HCT116 (cell line): ENCODE measurements at regions not wholly inside any gene's neighbourhood (a gene's known extent, or its start where the extent isn't known, plus 50 kb on each side); places are given as distances from the start of the nearest gene placed in this dataset.

Experiments
- ATAC-seq: fragments of 200-7000 bp; cut with Tn5 transposase; 2 replicates; pipeline ENCODE4 v1.9.1; 2020; ENCODE audit warnings: mild to moderate bottlenecking, moderate library complexity
- BruUV-seq: library from RNA; stranded (reverse); fragments of 400-500 nt; replicated peaks from 2 replicates; lab custom pipeline; 2021; lab: Mats Ljungman, UMichigan
- CTCF ChIA-PET: fragments of 300-600 bp; sonication (Branson Sonifier 250); formaldehyde crosslinking; loops from one replicate; lab custom pipeline; 2021; ENCODE audit warnings: antibody characterized with exemption; lab: Charles Lee
- POLR2A ChIA-PET: fragments of 300-600, 350-600 bp; sonication (Branson Sonifier 250); formaldehyde crosslinking; loops from one replicate; lab custom pipeline; 2021; ENCODE audit warnings: antibody characterized with exemption; lab: Charles Lee
- RAD21 ChIA-PET, 2 experiments: fragments of 300-600 bp; sonication (Branson Sonifier 250); formaldehyde crosslinking; loops; one replicate each; lab custom pipeline; 2023; ENCODE audit warnings: low total read pairs in 2 of 2; ENCODE audit not compliant: uncharacterized antibody in 2 of 2, unreplicated experiment in 2 of 2, low non-redundant PET in 1 of 2; lab: Charles Lee
- DNase-seq: peaks from one replicate; pipeline ENCODE4 v3.0.0-alpha.2; 2010; ENCODE audit warnings: low read depth, low spot score
- H2AFZ ChIP-seq: fragments of 200-600 bp; shearing (Covaris generic), sonication (generic); 2 replicates; pipeline ENCODE4 v1.6.1; 2017; ENCODE audit warnings: low read depth, mixed run types, mixed read lengths, antibody characterized with exemption, low read length; ENCODE audit not compliant: poor library complexity, severe bottlenecking
- H3K27ac ChIP-seq: 2 replicates; pipeline ENCODE4 v1.5.1; 2012; ENCODE audit warnings: low read depth, low read length
- H3K27me3 ChIP-seq: fragments of 200-600 bp; sonication (generic); 2 replicates; pipeline ENCODE4 v1.6.1; 2016; ENCODE audit warnings: mixed run types, low read length, mixed read lengths; ENCODE audit not compliant: insufficient read depth
- H3K36me3 ChIP-seq, 2 experiments: fragments of 200-500 bp in 1 of 2; fragments of 200-600 bp in 1 of 2; sonication (Bioruptor generic) in 1 of 2; sonication (generic) in 1 of 2; 2 replicates each; pipeline versions ENCODE4 v1.5.1 to v1.6.1; 2014 to 2016; ENCODE audit warnings: low read length in 2 of 2, inconsistent platforms in 1 of 2, mixed read lengths in 1 of 2, mixed run types in 1 of 2; ENCODE audit not compliant: insufficient read depth in 2 of 2, control insufficient read depth in 1 of 2
- H3K4me1 ChIP-seq, 2 experiments: fragments of 200-600 bp in 1 of 2; sonication (generic) in 1 of 2; 2 replicates each; pipeline versions ENCODE4 v1.5.1 to v1.6.1; 2012 to 2017; ENCODE audit warnings: low read length in 2 of 2, inconsistent platforms in 1 of 2, mild to moderate bottlenecking in 1 of 2, mixed read lengths in 1 of 2, mixed run types in 1 of 2, moderate library complexity in 1 of 2; ENCODE audit not compliant: insufficient read depth in 2 of 2, control insufficient read depth in 1 of 2
- H3K4me2 ChIP-seq: fragments of 200-600 bp; sonication (generic); 2 replicates; pipeline ENCODE4 v1.6.1; 2017; ENCODE audit warnings: mixed run types, low read length, mixed read lengths
- H3K4me3 ChIP-seq, 2 experiments: fragments of 200-600 bp in 1 of 2; sonication (generic) in 1 of 2; replicated peaks in 1 of 2; 2 replicates each; pipeline ENCODE4 v1.5.1; 2011 to 2016; ENCODE audit warnings: low read length in 2 of 2, control low read depth in 1 of 2, low read depth in 1 of 2, mild to moderate bottlenecking in 1 of 2, mixed read lengths in 1 of 2, mixed run types in 1 of 2
- H3K79me2 ChIP-seq: fragments of 200-600 bp; sonication (generic); 2 replicates; pipeline ENCODE4 v1.6.1; 2017; ENCODE audit warnings: mild to moderate bottlenecking, mixed run types, low read length, moderate library complexity, mixed read lengths; ENCODE audit not compliant: insufficient read depth
- H3K9ac ChIP-seq: fragments of 200-600 bp; sonication (generic); 2 replicates; pipeline ENCODE4 v1.6.1; 2016; ENCODE audit warnings: low read length, mixed read lengths
- H3K9me2 ChIP-seq: fragments of 200-600 bp; sonication (generic), shearing (Covaris generic); 2 replicates; pipeline ENCODE4 v1.6.1; 2017; ENCODE audit warnings: mixed run types, mild to moderate bottlenecking, moderate library complexity; ENCODE audit not compliant: insufficient read depth
- H3K9me3 ChIP-seq, 2 experiments: fragments of 200-500 bp in 1 of 2; fragments of 200-600 bp in 1 of 2; sonication (Bioruptor generic) in 1 of 2; sonication (generic) in 1 of 2; 2 replicates each; pipeline ENCODE4 v1.6.1; 2014 to 2017; ENCODE audit warnings: low read length in 2 of 2, mixed read lengths in 2 of 2, inconsistent platforms in 1 of 2, low read depth in 1 of 2, mild to moderate bottlenecking in 1 of 2, mixed run types in 1 of 2, moderate library complexity in 1 of 2; ENCODE audit not compliant: control insufficient read depth in 1 of 2, insufficient read depth in 1 of 2
- H4K20me1 ChIP-seq: fragments of 200-600 bp; sonication (generic), shearing (Covaris generic); 2 replicates; pipeline ENCODE4 v1.6.1; 2017; ENCODE audit warnings: mixed run types, mild to moderate bottlenecking, moderate library complexity; ENCODE audit not compliant: insufficient read depth
- CBX3 ChIP-seq: IDR thresholded peaks from 2 replicates; pipeline ENCODE4 v1.6.1; 2012; ENCODE audit warnings: low read depth
- ELF1 ChIP-seq: IDR thresholded peaks from 2 replicates; pipeline ENCODE4 v1.6.1; 2012; ENCODE audit warnings: low read depth, borderline replicate concordance
- EZH2phosphoT487 ChIP-seq: fragments of 200-600 bp; IDR thresholded peaks from 2 replicates; pipeline ENCODE4 v1.6.1; 2018; ENCODE audit warnings: antibody characterized with exemption, borderline replicate concordance
- FOSL1 ChIP-seq: IDR thresholded peaks from 2 replicates; pipeline ENCODE4 v1.6.1; 2012; ENCODE audit warnings: low read depth
- JUND ChIP-seq: IDR thresholded peaks from 2 replicates; pipeline ENCODE4 v1.6.1; 2012
- POLR2A ChIP-seq: IDR thresholded peaks from 2 replicates; pipeline ENCODE4 v1.7.0; 2011; ENCODE audit warnings: borderline replicate concordance; ENCODE audit not compliant: insufficient read depth, insufficient read length; ENCODE audit errors: extremely low read depth
- POLR2AphosphoS5 ChIP-seq: IDR thresholded peaks from 2 replicates; pipeline ENCODE4 v1.6.1; 2011; ENCODE audit warnings: mild to moderate bottlenecking, low read depth, low read length, moderate library complexity
- RAD21 ChIP-seq: IDR thresholded peaks from 2 replicates; pipeline ENCODE4 v1.6.1; 2012; ENCODE audit warnings: low read depth, mild to moderate bottlenecking
- SIN3A ChIP-seq: IDR thresholded peaks from 2 replicates; pipeline ENCODE4 v1.6.1; 2012; ENCODE audit warnings: low read depth
- SP1 ChIP-seq: IDR thresholded peaks from 2 replicates; pipeline ENCODE4 v1.6.1; 2012; ENCODE audit warnings: low read depth
- TCF7L2 ChIP-seq: IDR thresholded peaks from 2 replicates; pipeline ENCODE4 v1.7.0; 2011; ENCODE audit warnings: borderline replicate concordance, inconsistent platforms; ENCODE audit not compliant: insufficient read depth, insufficient read length; ENCODE audit errors: extremely low read depth
- YY1 ChIP-seq: IDR thresholded peaks from 2 replicates; pipeline ENCODE4 v1.6.1; 2011; ENCODE audit warnings: low read length, low read depth, moderate library complexity, mild to moderate bottlenecking; ENCODE audit not compliant: insufficient replicate concordance; ENCODE audit errors: extremely low read depth
- ZFX ChIP-seq: fragments of 450-650 bp; IDR thresholded peaks from 2 replicates; pipeline ENCODE4 v1.6.1; 2017
- ZNF274 ChIP-seq: fragments of 200-500 bp; sonication (Bioruptor generic); IDR thresholded peaks from 2 replicates; pipeline ENCODE4 v1.6.1; 2014; ENCODE audit warnings: mild to moderate bottlenecking, low read depth, low read length, inconsistent platforms
- intact Hi-C: fragments of 100-400 bp; cut with micrococcal nuclease; formaldehyde crosslinking; loops from 2 replicates; pipeline ENCODE4 v1.10.0; 2022
- TF ChIP-seq, protein P1 (sequence below): IDR thresholded peaks from 2 replicates; pipeline ENCODE4 v1.6.1; 2011; ENCODE audit warnings: mild to moderate bottlenecking, low read length, moderate library complexity; ENCODE audit not compliant: insufficient replicate concordance; ENCODE audit errors: extremely low read depth
- TF ChIP-seq, protein P2 (sequence below), 3 experiments: fragments of 200-600 bp in 1 of 3; sonication (generic) in 1 of 3; IDR thresholded peaks in 2 of 3; conservative IDR thresholded peaks in 1 of 3; 2 replicates each; pipeline ENCODE4 v1.5.1; 2012 to 2017; ENCODE audit warnings: low read depth in 2 of 3, low read length in 2 of 3, antibody characterized with exemption in 1 of 3, borderline replicate concordance in 1 of 3, control low read depth in 1 of 3, mild to moderate bottlenecking in 1 of 3, mixed read lengths in 1 of 3, mixed run types in 1 of 3, moderate library complexity in 1 of 3; ENCODE audit not compliant: insufficient read depth in 1 of 3
- TF ChIP-seq, protein P3 (sequence below): IDR thresholded peaks from 2 replicates; pipeline ENCODE4 v1.6.1; 2012
- TF ChIP-seq, protein P4 (sequence below): IDR thresholded peaks from 2 replicates; pipeline ENCODE4 v1.6.1; 2012

DNA sequence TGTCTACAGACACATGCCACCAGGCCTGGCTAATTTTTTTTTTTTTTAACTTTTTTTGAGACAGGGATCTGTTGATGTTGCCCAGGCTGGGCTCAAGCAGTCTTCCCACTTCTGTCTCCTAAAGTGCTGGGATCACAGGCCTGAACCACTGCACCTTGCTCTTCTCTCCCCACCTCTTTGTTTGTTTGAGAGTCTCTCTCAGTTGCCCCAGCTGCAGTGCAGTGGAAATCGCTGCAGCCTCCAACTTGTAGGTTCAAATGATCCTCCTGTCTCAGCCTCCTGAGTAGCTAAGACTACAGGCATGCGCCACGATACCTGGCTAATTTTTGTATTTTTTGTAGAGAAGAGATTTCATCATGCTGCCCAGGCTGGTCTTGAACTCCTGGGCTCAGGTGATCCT lies 115.6 kb downstream of the LARP7 start:
- DNase-seq = no peak
- BruUV-seq = no TSS peak
- intact Hi-C loops = no loop called here
- no peak overlapping the region for H3K4me3 ChIP-seq
- H3K36me3 ChIP-seq = no peaks in the 10 kb centered on the region
- ChIA-PET RAD21 (no interaction called here), POLR2A (no interaction called here), CTCF (no interaction called here)
- H4K20me1 ChIP-seq = no peaks in the 10 kb centered on the region
- no peaks in the 10 kb centered on the region for H3K79me2 ChIP-seq
- H3K27ac ChIP-seq = no peak overlapping the region
- peaks cover 0 to 23% of the 10 kb centered on the region in 2 experiments; a peak in 2 of 4 replicates for H3K4me1 ChIP-seq
- no peak for ATAC-seq
- H2AFZ ChIP-seq = no peak overlapping the region
- TF ChIP-seq ZFX = no peak
- TF ChIP-seq POLR2AphosphoS5 = no peak
- no peak for TF ChIP-seq ZNF274
- TF ChIP-seq ELF1 = no peak
- TF ChIP-seq YY1 = no peak
- TF ChIP-seq, protein P1, sequence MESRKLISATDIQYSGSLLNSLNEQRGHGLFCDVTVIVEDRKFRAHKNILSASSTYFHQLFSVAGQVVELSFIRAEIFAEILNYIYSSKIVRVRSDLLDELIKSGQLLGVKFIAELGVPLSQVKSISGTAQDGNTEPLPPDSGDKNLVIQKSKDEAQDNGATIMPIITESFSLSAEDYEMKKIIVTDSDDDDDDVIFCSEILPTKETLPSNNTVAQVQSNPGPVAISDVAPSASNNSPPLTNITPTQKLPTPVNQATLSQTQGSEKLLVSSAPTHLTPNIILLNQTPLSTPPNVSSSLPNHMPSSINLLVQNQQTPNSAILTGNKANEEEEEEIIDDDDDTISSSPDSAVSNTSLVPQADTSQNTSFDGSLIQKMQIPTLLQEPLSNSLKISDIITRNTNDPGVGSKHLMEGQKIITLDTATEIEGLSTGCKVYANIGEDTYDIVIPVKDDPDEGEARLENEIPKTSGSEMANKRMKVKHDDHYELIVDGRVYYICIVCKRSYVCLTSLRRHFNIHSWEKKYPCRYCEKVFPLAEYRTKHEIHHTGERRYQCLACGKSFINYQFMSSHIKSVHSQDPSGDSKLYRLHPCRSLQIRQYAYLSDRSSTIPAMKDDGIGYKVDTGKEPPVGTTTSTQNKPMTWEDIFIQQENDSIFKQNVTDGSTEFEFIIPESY = no peak
- no peak for TF ChIP-seq FOSL1
- no peak for TF ChIP-seq POLR2A
- no peak for TF ChIP-seq CBX3
- TF ChIP-seq, protein P2, sequence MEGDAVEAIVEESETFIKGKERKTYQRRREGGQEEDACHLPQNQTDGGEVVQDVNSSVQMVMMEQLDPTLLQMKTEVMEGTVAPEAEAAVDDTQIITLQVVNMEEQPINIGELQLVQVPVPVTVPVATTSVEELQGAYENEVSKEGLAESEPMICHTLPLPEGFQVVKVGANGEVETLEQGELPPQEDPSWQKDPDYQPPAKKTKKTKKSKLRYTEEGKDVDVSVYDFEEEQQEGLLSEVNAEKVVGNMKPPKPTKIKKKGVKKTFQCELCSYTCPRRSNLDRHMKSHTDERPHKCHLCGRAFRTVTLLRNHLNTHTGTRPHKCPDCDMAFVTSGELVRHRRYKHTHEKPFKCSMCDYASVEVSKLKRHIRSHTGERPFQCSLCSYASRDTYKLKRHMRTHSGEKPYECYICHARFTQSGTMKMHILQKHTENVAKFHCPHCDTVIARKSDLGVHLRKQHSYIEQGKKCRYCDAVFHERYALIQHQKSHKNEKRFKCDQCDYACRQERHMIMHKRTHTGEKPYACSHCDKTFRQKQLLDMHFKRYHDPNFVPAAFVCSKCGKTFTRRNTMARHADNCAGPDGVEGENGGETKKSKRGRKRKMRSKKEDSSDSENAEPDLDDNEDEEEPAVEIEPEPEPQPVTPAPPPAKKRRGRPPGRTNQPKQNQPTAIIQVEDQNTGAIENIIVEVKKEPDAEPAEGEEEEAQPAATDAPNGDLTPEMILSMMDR (IDR thresholded peaks at IDR 0.05 in 2 of 3, conservative IDR thresholded peaks at IDR 0.05 in 1 of 3; ENCODE audit: borderline replicate concordance in 1 of 3, insufficient read depth in 1 of 3, low read depth in 2 of 3, low read length in 2 of 3) = no peak
- TF ChIP-seq, protein P3, sequence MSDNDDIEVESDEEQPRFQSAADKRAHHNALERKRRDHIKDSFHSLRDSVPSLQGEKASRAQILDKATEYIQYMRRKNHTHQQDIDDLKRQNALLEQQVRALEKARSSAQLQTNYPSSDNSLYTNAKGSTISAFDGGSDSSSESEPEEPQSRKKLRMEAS = no peak
- TF ChIP-seq RAD21 = no peak
- no peak for TF ChIP-seq SIN3A
- TF ChIP-seq, protein P4, sequence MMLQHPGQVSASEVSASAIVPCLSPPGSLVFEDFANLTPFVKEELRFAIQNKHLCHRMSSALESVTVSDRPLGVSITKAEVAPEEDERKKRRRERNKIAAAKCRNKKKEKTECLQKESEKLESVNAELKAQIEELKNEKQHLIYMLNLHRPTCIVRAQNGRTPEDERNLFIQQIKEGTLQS = no peak
- TF ChIP-seq JUND = no peak
- no peak for TF ChIP-seq SP1
- no peak for TF ChIP-seq EZH2phosphoT487
- no peak for TF ChIP-seq TCF7L2
- no peaks in the 10 kb centered on the region for H3K9me2 ChIP-seq
- H3K9me3 ChIP-seq = no peaks in the 10 kb centered on the region
- no peak overlapping the region for H3K9ac ChIP-seq
- H3K4me2 ChIP-seq = no peak overlapping the region
- no peaks in the 10 kb centered on the region for H3K27me3 ChIP-seq
